IPS-11a (cell line): ENCODE measurements at regions not wholly inside any gene's neighbourhood (a gene's known extent, or its start where the extent isn't known, plus 50 kb on each side); places are given as distances from the start of the nearest gene placed in this dataset.

Source experiments
- H3K4me3 ChIP-seq: one replicate; pipeline ENCODE4 v1.5.1; 2013; ENCODE audit warnings: low read depth, low read length, control low read depth

- no peak overlapping the region for H3K4me3 ChIP-seq
Measured at GRCh38 chr20:59547596-59547995, 56.7 kb upstream of the PHACTR3 start.
